GM12865 (cell line): ENCODE measurements at regions not wholly inside any gene's neighbourhood (a gene's known extent, or its start where the extent isn't known, plus 50 kb on each side); places are given as distances from the start of the nearest gene placed in this dataset.

ENCODE experiments used
- DNase-seq: peaks from one replicate; pipeline ENCODE4 v3.0.0; 2010; ENCODE audit warnings: low read depth
- H3K4me3 ChIP-seq: 2 replicates; pipeline ENCODE4 v1.5.1; 2011; ENCODE audit warnings: mild to moderate bottlenecking, low read depth, low read length, control low read depth
- CTCF ChIP-seq: IDR thresholded peaks from 2 replicates; pipeline ENCODE4 v1.5.1; 2011; ENCODE audit warnings: low read length, control low read depth, low read depth, inconsistent platforms; ENCODE audit not compliant: insufficient read depth; ENCODE audit errors: missing control alignments

GRCh38 chr12:60196366-60196765, 600.5 kb downstream of the SLC16A7 start:
- DNase-seq: no peak
- no peak for TF ChIP-seq CTCF
- no peak overlapping the region for H3K4me3 ChIP-seq

- DNase-seq: no peak
- no peak for TF ChIP-seq CTCF
- H3K4me3 ChIP-seq: no peak overlapping the region
Observed at GRCh38 chr12:60197589-60197988, 601.8 kb downstream of the SLC16A7 start.

DNA sequence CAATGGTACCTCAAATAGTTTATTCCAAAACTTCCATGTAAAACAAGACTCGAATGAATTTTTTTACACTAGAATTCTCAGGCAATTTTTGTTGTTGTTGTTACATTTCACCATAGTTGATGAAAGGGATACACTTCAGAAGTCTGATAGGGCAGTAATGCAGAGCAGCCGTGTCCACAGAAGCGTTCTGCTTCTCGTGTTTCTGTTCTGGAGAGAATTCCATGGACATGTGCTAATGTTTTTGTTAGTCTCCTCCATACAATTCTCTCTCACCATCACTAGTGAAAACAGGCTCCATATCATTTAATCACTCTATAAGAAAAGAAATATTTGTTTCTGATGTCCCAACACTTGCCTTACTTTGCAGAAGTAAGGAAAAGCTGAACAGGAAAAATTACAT, 606.1 kb downstream of the SLC16A7 start:
- DNase-seq: no peak
- TF ChIP-seq CTCF: no peak
- no peak overlapping the region for H3K4me3 ChIP-seq

DNA sequence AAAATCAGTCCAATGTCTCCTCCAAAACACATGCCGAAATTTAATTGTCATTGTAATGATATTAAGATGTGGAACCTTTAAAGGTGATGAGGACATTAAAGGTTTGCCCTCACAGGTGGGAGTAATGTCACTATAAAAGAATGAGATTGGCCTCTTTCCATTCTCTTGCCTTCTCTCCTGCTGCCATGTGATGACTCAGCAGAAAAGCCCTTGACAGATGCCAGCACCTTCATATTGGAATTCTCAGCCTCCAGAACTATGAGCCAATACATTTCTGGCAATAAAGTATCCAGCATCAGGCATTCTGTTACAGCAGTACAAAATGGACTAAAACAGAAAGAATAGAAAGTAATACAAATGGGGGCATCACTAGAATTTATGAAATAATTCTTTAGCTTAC, 609.7 kb downstream of the SLC16A7 start:
- no peak for TF ChIP-seq CTCF
- H3K4me3 ChIP-seq: no peak overlapping the region
- DNase-seq: no peak

DNA sequence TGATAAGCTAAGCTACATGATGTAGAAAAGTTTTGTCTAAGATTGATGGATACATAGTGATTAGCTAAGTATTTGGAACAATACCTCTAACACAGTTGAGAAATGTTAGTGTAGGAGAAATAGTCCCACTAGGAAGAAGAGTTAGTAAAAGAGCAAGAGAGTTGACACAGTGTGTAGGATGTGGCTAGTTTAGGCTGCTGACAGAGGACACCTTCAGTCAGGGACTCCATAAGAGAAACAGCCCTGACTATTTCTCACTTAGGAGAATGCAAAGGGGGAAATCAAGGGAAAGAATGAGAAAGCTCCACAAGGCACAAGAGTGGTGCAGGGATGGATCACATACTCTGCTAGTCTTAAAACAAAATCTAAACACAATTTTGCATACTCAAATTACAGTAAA, 613.7 kb downstream of the SLC16A7 start:
- DNase-seq: no peak
- H3K4me3 ChIP-seq: no peak overlapping the region
- no peak for TF ChIP-seq CTCF

DNA sequence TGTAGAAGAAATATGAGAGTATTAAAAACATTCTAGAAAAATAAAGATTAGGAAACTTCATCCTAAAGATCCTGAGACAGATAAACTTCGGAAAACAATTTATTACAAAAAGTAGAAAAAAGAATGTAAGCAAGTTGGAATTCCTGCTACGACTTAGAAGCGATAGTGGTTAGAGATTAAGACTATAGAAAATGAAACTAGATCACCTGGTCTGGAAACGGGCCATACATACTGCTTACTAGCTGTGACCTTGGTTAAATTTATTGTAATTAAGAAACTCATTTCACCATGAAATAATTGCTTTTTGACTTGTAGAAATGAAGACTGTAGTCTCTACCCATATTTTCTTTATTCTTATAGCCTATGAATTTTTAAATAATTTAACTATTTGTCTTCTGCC, 614.1 kb downstream of the SLC16A7 start:
- no peak for TF ChIP-seq CTCF
- H3K4me3 ChIP-seq: no peak overlapping the region
- no peak for DNase-seq

DNA sequence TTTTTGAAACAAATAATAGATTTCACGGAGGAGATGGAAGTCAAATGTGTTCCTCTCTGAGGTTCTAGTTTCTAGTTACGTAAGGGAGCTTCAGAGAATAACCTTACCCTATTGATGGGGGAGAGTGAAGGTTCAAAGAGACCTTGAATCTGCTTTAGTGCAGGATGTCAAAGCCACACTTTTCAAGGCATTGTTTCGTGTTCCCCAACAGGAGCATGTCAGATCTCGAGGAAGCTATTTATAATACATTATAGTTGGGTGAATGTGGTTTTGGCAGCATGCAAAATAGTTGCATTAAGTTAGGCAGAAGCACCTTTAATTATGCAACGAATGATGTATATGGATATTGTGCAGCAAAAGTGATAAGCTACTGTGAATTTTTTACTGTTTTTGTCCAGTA, 614.9 kb downstream of the SLC16A7 start:
- H3K4me3 ChIP-seq: no peak overlapping the region
- TF ChIP-seq CTCF: no peak
- no peak for DNase-seq
